HG02798 (cell line): ENCODE measurements at regions not wholly inside any gene's neighbourhood (a gene's known extent, or its start where the extent isn't known, plus 50 kb on each side); places are given as distances from the start of the nearest gene placed in this dataset.
"Not testable (repeated sequence)": the region's sequence is repeated elsewhere in the genome, so short reads cannot be mapped to it uniquely, and the experiment has no call there.

ENCODE experiments used
- ATAC-seq: cut with Tn5 transposase; IDR thresholded peaks from one replicate; pipeline ENCODE4 v1.9.1; 2021; ENCODE audit warnings: mild to moderate bottlenecking; ENCODE audit not compliant: unreplicated experiment, poor library complexity

DNA sequence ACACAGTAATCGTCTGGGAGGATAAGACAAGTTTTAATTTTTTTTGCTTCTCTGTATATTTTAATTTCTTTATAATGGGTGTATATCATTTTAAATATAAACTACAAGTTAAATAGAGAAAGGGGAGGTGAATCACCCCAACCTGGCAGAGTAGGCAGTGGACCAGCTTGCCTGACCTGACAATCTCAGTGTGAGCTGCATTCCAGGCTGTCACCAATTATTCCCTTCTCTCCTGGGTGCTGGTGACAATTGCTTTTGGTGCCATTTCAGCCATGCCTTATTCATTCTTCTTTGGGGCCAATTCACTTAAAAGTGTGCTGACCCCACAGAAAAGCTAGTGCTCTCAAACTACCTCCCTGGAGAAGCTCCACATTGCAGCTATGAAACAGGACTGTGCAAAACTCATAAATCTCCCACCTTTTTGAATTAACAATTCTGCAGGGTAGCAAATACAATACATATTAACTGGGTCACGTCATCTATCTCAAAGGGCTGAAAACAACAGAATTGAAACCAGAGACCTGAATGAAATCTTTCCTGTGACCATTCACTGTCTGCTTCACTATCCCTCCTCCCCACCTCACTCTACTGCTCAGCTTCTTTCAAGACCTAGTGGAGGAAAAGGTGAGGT, 359.0 kb downstream of the HS3ST1 start:
- ATAC-seq, result no peak

DNA sequence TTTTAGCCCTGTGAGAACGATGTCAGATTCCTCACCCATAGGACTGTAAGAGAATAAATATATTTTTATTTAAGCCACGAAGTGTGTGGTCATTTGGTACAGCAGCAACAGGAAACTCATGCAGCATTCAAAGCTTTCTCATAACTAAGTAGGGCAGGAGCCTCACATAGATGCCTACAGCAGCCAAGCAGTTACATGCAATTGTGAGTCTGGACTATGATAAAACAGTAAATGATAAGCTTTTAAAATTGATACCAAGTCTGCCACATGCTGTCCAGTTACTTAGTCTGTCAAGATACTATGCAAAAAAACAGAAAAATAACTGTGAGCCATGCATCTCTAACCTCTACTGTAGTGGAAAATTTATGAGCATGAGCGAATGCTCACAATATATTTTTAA, 359.6 kb downstream of the HS3ST1 start:
- no peak for ATAC-seq

DNA sequence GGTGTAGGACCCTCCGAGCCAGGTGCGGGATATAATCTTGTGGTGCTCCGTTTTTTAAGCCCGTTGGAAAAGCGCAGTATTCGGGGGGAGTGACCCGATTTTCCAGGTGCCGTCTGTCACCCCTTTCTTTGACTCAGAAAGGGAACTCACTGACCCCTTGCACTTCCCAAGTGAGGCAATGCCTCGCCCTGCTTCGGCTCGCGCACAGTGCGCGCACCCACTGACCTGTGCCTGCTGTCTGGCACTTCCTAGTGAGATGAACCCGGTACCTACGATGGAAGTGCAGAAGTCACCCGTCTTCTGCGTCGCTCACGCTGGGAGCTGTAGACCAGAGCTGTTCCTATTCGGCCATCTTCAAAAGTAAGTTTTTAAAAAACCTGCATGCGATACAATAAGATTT, 362.1 kb downstream of the HS3ST1 start:
- not testable (repeated sequence) for ATAC-seq

DNA sequence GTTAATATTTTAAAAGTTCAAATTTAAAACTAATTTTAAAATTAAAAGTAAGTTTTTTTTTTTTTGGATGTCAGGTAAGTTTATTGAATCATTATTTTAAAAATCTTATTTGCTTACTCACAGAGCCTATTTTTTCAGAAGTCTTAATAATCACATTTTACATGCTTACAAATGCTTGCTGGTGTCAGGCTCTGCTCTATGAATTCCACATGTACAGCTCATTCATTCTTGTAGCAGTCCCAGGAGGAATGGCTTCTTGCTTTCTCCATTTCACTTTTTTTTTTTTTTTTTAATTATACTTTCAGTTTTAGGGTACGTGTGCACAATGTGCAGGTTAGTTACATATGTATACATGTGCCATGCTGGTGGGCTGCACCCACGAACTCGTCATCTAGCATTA, 368.1 kb downstream of the HS3ST1 start:
- ATAC-seq, result not testable (repeated sequence)

DNA sequence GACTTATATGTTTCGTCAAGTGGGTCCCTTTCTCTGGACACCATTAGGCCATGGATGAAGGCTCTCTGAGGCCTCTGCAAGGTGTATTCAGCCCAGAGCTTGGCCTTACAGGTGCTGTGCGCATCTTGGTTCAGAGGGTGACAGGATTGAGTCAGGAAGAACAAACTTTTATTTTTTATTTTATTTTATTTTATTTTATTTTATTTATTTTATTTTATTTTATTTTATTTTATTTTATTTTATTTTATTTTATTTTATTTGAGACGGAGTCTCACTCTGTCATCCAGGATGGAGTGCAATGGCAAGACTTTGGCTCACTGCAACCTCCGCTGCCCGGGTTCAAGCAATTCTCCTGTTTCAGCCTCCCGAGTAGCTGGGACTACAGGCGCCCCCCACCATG, 370.4 kb upstream of the CLNK start:
- ATAC-seq, result not testable (repeated sequence)

DNA sequence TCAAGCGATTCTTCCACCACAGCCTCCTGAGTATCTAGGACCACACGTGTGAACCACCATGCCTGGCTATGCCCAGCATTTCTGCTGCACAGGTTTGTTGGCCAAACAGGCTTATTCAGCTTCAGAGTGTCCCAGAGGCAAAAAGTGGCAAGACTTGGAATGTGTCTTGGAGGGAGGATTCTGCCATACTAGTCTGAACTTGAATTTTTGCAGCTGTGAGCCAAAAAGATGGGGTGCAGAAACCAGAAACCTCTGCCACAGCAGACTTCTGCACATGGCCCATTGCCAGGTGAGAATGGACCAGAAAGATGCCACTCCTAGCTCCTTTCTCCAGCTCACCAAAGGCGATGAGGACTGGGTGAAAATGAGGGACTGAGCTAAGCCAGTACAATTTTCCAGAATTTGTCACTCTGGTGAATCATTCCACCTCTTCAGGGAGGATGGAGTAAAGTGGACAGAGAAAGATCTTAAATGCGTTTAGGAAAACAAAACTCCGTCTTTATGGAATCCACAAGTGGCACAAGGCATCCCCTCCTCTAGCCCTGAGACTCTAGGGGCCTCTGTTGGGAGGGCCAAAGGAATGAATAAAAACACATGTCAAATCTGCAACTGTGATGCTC, 369.1 kb upstream of the CLNK start:
- ATAC-seq, result no peak

DNA sequence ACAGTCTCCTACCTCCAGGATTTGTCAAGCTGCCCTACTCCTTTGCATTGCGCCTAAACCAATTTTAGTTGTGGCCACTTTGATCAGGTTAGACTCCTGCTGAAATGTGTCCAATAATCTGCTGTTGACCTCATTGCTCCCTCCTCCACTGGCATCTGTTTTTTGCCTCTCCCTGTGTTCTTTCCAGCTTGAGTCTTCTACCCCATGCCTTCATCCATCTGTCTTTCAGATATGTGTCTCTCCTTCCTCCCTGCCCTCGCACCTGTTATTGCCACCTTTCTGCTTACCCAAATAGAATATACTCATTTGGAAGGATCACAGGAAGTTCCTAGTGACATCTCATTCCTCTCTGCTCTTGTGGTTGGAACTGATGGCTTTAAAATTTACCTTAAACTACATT, 366.6 kb upstream of the CLNK start:
- ATAC-seq, result no peak

DNA sequence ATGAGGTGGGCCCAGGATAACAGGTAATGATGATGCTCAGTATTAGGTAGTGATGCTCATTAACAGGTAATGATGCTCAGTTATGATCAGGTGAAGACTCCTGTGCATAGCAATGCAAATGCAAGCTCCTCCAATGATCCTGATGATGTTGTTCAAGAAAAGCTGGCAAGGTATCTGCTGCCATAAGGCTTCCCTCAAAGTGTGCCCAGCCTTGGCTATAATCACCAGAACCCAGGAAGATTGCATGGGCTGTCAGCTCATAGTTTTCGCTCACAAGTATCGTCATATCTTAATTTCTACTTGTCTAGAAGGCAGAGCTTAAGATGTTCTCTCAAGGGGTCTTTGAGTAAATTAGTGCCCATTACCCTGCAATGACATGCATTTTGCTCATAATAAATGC, 366.2 kb upstream of the CLNK start:
- ATAC-seq, result no peak

DNA sequence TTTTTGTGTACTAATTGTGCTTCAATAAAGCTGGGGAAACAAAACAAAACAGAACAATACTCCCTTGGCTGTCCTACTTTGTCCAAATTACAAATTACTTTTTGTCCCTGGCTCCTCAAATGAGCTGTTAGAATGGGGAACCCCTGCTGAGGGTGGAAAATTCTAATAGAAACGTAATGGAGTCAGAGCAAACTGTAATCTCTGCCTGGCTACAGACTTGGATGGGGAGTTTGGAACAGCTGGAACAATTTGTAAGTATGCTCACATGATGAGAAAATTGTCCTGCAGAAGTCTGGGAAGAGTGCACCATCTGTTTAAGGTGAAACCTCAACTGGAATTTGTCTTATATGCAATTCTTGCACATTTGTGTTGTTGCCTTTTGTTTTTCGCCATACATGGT, 364.4 kb upstream of the CLNK start:
- no peak for ATAC-seq

DNA sequence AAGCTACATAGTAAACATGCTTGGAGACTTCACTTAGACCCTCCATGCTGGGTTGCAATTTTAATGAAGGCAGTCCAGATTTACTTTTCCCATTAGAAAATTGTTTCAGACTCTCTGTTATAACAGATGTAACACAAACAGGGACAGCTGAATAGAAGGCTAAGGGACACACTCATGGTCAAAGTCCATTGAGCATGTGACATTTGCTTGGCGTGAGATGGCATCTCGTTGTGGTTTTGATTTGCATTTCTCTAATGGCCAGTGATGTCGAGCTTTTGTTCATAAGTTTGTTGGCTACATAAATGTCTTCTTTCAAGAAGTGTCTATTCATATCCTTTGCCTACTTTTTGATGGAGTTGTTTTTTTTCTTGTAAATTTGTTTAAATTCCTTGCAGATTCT, 358.2 kb upstream of the CLNK start:
- peak; percentile 79 for ATAC-seq

DNA sequence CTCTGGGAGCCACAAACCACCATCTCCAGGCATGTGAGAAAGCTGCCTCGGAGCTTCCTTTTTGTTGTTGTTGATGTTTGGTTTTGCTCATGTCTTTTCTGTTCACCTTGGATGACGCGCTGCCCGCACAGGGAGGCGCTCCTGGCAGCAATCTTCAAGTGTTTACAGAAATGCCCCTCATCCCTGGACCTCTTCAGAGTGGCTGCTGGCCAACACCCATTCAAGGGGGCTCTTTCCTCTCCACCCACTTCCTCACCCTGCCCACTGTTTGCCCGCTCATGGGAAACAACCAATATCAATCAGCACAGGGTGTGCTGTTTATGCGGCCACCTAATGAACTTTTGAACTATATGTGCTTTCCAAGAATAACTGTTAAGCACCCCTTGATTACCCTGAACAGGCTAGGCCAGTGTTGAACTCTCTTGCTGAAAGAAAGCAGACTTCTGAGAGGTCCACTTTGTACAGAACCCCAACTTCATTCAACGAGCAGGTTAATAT, 355.1 kb upstream of the CLNK start:
- ATAC-seq, result no peak

DNA sequence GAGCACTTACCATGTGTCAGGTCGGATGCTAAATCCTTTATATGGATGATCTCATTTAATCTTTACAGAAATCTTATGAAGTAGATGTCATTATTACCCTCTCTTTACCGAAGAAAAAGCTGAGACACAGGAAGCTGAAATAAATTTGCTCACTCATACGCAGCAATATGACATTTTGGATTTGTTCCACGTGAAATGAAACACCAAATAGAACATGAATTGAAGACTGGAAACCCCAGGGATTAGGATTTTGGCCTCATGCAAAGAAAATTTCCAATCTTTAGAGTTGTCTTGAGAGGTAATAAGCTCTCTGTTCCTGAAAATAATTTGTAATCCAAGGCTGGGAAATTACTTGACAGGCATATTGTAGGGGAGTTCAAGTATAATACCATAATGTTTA, 354.4 kb upstream of the CLNK start:
- no peak for ATAC-seq

DNA sequence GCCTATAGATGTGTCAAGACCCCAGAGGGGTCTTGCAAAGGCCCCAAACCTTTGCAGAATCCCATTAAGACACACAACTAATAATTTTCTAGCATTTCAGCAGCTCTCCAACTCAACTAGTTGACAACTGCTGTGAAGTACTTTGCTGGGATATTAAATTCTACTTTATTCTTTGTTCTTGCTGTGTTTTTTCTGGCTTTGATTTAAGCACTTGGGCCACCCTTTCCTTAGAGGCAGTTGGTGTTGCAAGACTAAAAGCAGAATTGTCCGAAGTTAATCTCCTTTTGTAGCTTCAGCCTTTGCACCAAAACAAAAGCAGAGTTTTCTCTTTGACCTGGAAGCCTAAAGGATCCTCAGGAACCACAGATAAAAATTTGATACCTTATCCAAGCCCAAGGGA, 353.1 kb upstream of the CLNK start:
- ATAC-seq, result no peak

DNA sequence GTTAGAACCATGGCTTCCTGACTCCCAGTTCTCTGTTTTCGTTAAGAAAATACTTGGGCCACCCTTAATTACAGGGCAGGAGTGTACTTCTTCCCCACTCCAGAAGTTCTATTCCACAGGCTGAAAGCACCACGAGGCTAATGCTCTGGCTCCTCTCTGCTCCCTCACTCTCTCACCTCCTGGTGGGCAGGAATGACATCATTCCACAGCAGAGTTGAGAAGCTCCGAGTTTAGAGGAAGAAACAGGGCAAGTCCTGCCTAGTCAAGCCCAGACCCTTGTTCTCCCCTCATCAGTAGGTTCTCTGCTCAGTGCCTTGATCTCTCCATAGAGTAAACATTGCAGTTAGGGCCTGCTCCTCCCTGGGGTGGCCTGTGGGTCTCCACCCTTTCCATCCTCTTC, 343.8 kb upstream of the CLNK start:
- no peak for ATAC-seq

DNA sequence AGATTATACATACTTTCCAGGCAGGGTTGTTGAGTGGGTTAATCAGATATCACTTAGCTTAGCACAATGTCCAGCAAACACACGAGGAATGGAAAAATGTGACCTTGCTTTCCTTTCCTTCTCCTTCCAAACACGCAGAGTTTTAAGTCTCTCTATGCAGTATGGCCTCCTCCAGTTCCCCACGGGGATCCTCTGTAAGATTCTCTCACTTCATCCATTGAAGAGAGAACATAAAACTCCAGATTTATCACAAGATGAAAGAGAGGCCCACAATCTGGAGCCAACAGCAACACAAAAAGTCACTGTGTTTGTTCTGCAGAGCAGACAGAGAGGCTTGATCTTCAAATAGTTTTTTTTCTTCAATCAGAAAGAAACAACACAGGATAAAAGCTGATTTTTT, 336.8 kb upstream of the CLNK start:
- no peak for ATAC-seq

DNA sequence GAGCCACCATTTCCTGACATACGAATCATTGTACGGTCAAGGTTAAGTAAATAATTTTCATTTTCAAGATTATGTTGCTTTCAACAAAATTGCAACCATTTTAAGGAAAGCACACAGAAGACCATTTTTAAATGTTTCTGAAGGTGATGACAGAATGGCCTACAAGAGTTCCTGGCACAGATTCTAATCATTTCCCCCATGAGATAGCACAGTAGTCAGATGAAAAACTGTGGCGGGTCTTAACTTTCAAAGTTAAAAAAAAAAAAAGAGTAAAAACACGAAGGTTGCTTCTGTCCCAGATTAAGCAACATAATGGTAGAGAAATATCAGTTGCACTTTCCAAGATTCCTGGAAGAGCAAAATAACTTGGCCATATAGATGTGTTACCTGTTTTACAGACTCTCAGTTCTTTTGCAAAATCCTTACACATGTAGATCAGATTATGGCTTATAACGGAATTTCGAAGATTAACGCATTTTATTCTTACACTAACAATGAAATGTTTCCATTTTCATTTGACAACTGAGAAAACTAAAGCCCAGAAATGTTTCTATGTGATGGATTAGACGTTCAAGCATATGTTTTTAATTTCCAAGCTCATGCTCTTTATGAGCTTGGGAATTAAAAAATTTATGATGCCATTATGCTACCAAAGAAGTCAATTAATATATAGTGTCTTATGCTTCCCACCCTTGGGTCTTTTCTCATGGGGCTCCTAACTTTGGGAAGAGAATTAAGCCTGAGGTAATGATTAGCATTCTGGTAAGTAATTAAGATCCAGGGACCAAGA, 335.1 kb upstream of the CLNK start:
- no peak for ATAC-seq

DNA sequence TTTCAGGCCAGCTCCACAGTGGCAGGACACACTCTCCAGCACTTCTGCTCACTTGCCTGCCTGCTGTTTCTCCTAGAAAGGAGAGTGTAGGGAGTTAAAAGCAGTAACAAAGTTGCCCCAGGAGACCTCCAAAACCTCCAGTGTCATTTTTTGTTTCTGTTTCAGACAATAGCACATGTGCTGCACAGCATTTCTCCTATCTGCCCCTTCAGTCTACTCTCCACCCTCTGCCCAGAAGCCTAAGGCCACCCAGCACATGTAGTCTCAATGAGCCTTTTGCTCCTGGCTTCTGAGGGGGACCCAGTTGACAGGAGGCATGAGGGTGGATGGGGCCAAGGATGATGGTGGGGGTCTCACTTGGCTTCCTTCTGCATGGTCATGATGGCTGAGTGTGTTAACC, 329.6 kb upstream of the CLNK start:
- ATAC-seq, result no peak

DNA sequence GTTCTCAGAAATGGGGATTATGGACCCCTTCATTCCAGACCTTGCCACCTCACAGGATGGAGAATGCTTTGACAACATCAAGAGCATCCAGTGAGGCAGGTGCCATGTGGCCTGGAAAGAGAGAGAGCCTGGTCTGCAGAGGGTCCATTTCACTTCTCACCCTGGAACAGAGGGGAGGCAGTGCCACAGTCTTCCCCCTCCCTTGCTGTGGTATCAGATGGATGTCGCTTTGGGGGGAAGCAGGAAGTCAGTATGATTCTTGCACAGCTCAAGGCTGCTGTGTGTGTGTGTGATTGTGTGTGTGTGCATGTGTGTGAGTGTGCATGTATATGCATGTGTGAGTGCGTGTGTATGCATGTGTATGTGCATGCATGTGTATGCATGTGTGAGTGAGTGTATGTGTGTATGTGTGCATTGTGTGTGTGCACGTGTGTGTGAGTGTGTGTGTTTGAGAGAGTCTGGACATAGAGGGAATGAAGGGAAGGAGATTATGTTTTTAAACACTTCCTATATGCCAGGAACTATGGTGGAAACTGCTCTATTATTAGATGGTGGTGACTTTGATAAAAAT, 328.6 kb upstream of the CLNK start:
- ATAC-seq, result no peak

DNA sequence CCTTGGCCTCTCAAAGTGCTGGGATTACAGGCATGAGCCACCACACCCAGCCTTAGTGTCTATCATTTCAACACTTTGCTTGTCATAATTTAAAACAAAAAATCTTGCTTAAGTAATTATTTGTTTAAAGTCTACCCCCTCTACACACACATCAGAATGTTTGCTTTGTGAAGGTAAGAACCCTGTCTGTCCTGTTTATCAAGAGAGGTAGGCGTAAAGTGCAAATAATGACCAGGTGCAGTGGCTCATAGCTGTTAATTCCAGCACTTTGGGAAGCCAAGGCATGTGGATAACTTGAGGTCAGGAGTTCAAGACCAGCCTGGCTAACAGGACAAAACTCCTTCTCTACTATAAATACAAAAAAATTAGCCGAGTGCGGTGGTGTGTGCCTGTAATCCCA, 326.7 kb upstream of the CLNK start:
- no peak for ATAC-seq

DNA sequence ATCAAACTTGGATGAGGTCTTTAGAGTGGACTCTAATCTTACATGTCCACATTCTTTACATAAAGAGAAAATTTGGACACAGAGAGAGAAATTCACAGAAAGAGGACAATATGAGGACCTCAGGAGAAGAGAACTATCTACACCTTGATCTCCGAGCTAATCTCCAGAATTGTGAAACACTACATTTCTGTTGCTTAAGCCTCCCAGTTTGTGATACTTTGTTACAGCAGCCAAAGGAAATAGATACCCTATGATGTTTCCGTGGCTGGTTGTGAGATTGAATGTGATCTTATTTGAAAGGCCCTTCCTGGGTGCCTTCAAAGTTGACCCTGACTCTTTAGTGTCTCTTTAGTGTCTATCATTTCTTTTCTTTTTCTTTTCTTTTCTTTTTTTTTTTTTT, 326.1 kb upstream of the CLNK start:
- ATAC-seq, result no peak

DNA sequence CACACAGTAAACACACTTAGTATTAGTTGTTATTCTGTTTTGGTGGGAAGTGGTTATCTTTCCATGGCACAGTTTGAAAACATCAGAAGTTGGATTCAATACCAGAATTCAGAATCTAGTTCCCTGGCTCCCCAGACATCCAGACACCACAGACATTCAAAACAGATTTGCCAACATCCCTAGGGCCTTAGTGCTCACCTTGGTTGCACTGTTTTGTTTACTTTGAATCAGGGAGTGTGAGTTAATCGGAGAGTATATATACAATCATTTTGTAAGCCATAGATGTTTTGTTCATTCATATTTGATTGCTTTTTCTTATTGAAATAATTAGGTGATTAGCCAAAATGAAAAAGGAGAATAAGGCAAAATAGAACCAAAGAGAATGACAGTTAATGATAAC, 324.7 kb upstream of the CLNK start:
- ATAC-seq, result no peak
